SK-N-SH treated with all-trans-retinoic acid at 6 μM for 48 hours (cell line): ENCODE measurements at regions not wholly inside any gene's neighbourhood (a gene's known extent, or its start where the extent isn't known, plus 50 kb on each side); places are given as distances from the start of the nearest gene placed in this dataset.

Source experiments
- ATAC-seq: fragments of 200-7000 bp; cut with Tn5 transposase; 3 replicates; pipeline ENCODE4 v1.9.1; 2020; ENCODE audit warnings: mild to moderate bottlenecking, moderate library complexity
- ARNTL ChIP-seq: fragments of 450-650 bp; formaldehyde crosslinking; IDR thresholded peaks from 2 replicates; pipeline ENCODE4 v1.5.0; 2020; ENCODE audit warnings: low read depth, mild to moderate bottlenecking, moderate library complexity, borderline replicate concordance
- BACH2 ChIP-seq: fragments of 250-450 bp; sonication (Bioruptor Pico); IDR thresholded peaks from 2 replicates; pipeline ENCODE4 v1.9.0; 2021; ENCODE audit warnings: mild to moderate bottlenecking, borderline replicate concordance
- CSDC2 ChIP-seq: fragments of 250-450 bp; sonication (Bioruptor Pico); IDR thresholded peaks from 2 replicates; pipeline ENCODE4 v1.5.0; 2020; ENCODE audit warnings: mild to moderate bottlenecking, moderate library complexity
- ESRRG ChIP-seq: fragments of 250-450 bp; sonication (Bioruptor Pico); IDR thresholded peaks from 2 replicates; pipeline ENCODE4 v1.6.1; 2021; ENCODE audit warnings: mild to moderate bottlenecking
- GLIS3 ChIP-seq: fragments of 250-450 bp; sonication (Bioruptor Pico); IDR thresholded peaks from 2 replicates; pipeline ENCODE4 v1.5.0; 2020; ENCODE audit warnings: mild to moderate bottlenecking, moderate library complexity
- OSR1 ChIP-seq: fragments of 250-450 bp; sonication (Bioruptor Pico); IDR thresholded peaks from 2 replicates; pipeline ENCODE4 v1.8.0; 2022; ENCODE audit warnings: moderate library complexity, mild to moderate bottlenecking, inconsistent platforms
- PATZ1 ChIP-seq: fragments of 250-450 bp; sonication (Bioruptor Pico); IDR thresholded peaks from 2 replicates; pipeline ENCODE4 v1.8.0; 2020; ENCODE audit warnings: mild to moderate bottlenecking, moderate library complexity, borderline replicate concordance
- PPARA ChIP-seq: fragments of 250-450 bp; sonication (Bioruptor Pico); IDR thresholded peaks from 2 replicates; pipeline ENCODE4 v1.5.0; 2020; ENCODE audit warnings: mild to moderate bottlenecking, borderline replicate concordance
- RARB ChIP-seq: fragments of 250-450 bp; sonication (Bioruptor Pico); IDR thresholded peaks from 2 replicates; pipeline ENCODE4 v1.8.0; 2021; ENCODE audit warnings: mild to moderate bottlenecking, moderate library complexity
- TCF4 ChIP-seq: fragments of 250-450 bp; sonication (Bioruptor Pico); IDR thresholded peaks from 2 replicates; pipeline ENCODE4 v1.8.0; 2021; ENCODE audit warnings: mild to moderate bottlenecking, moderate library complexity, borderline replicate concordance
- TOX ChIP-seq: fragments of 250-450 bp; sonication (Bioruptor Pico); IDR thresholded peaks from 2 replicates; pipeline ENCODE4 v1.8.0; 2021; ENCODE audit warnings: mild to moderate bottlenecking, moderate library complexity, borderline replicate concordance
- TSHZ2 ChIP-seq: fragments of 250-450 bp; sonication (Bioruptor Pico); IDR thresholded peaks from 2 replicates; pipeline ENCODE4 v1.5.0; 2020; ENCODE audit warnings: mild to moderate bottlenecking, moderate library complexity
- ZC3H10 ChIP-seq: fragments of 250-450 bp; sonication (Bioruptor Pico); IDR thresholded peaks from 2 replicates; pipeline ENCODE4 v1.5.1; 2021; ENCODE audit warnings: mild to moderate bottlenecking, moderate library complexity
- ZFP3 ChIP-seq: fragments of 250-450 bp; sonication (Bioruptor Pico); IDR thresholded peaks from 2 replicates; pipeline ENCODE4 v1.5.0; 2020; ENCODE audit warnings: mild to moderate bottlenecking, moderate library complexity
- ZFP30 ChIP-seq: fragments of 450-650 bp; formaldehyde crosslinking; IDR thresholded peaks from 2 replicates; pipeline ENCODE4 v1.5.0; 2022; ENCODE audit warnings: mild to moderate bottlenecking, moderate library complexity
- ZNF565 ChIP-seq: fragments of 450-650 bp; formaldehyde crosslinking; conservative IDR thresholded peaks from 2 replicates; pipeline ENCODE4 v1.5.0; 2020; ENCODE audit warnings: low read depth, mild to moderate bottlenecking, moderate library complexity
- ZNF8 ChIP-seq: fragments of 450-650 bp; formaldehyde crosslinking; IDR thresholded peaks from 2 replicates; pipeline ENCODE4 v1.5.0; 2020; ENCODE audit warnings: mild to moderate bottlenecking, moderate library complexity
- TF ChIP-seq, protein P1 (sequence below): fragments of 250-450 bp; sonication (Bioruptor Pico); IDR thresholded peaks from 2 replicates; pipeline ENCODE4 v1.5.1; 2021; ENCODE audit warnings: mild to moderate bottlenecking, moderate library complexity
- TF ChIP-seq, protein P2 (sequence below): fragments of 250-450 bp; sonication (Bioruptor Pico); IDR thresholded peaks from 2 replicates; pipeline ENCODE4 v1.8.0; 2021; ENCODE audit warnings: low read depth, mild to moderate bottlenecking, moderate library complexity, borderline replicate concordance
- TF ChIP-seq, protein P3 (sequence below): fragments of 250-450 bp; sonication (Bioruptor Pico); IDR thresholded peaks from 2 replicates; pipeline ENCODE4 v1.5.1; 2020; ENCODE audit warnings: low read depth, mild to moderate bottlenecking, moderate library complexity

- no peak for TF ChIP-seq TSHZ2 (CRISPR knock-in tag)
- no peak for TF ChIP-seq OSR1 (CRISPR knock-in tag)
- TF ChIP-seq PPARA (CRISPR knock-in tag) = no peak
- TF ChIP-seq PATZ1 (CRISPR knock-in tag) = no peak
- no peak for TF ChIP-seq CSDC2
- no peak for TF ChIP-seq ZFP3
Observed at GRCh38 chr2:19785867-19786266, 115.9 kb downstream of the TTC32 start (continued).

GRCh38 chr2:19785447-19785846 is 116.3 kb downstream of the TTC32 start:
- ATAC-seq = no peak
- TF ChIP-seq ZNF565 = no peak
- no peak for TF ChIP-seq ZFP3
- TF ChIP-seq, protein P1, sequence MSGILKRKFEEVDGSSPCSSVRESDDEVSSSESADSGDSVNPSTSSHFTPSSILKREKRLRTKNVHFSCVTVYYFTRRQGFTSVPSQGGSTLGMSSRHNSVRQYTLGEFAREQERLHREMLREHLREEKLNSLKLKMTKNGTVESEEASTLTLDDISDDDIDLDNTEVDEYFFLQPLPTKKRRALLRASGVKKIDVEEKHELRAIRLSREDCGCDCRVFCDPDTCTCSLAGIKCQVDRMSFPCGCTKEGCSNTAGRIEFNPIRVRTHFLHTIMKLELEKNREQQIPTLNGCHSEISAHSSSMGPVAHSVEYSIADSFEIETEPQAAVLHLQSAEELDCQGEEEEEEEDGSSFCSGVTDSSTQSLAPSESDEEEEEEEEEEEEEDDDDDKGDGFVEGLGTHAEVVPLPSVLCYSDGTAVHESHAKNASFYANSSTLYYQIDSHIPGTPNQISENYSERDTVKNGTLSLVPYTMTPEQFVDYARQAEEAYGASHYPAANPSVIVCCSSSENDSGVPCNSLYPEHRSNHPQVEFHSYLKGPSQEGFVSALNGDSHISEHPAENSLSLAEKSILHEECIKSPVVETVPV (CRISPR knock-in tag) = no peak
- no peak for TF ChIP-seq TSHZ2 (CRISPR knock-in tag)
- no peak for TF ChIP-seq ESRRG (CRISPR knock-in tag)
- no peak for TF ChIP-seq ZC3H10 (CRISPR knock-in tag)
- no peak for TF ChIP-seq ZFP30
- no peak for TF ChIP-seq ZNF8 (CRISPR knock-in tag)
- no peak for TF ChIP-seq BACH2 (CRISPR knock-in tag)
- TF ChIP-seq ARNTL = no peak
- TF ChIP-seq TOX (CRISPR knock-in tag) = no peak

DNA sequence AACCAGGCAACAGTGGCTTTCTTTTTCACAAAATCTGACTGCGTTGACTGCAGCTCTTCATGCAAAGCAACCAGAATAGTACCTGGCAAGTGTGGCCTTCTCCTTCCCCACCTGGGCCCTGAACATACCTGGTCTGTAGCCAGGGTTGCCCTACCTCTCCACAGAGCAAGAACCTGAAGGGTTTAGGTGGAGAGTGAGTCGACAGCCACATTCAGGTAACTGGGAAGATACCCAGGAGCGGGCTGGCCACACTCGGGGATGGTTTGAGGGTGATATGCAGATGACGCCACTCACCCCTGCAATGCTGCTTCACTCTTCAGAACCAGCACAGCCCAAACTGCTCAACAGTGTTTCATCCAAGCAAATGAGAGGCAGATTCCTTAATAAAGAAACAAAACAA is 117.3 kb downstream of the TTC32 start:
- TF ChIP-seq TCF4 (CRISPR knock-in tag) (no peak), GLIS3 (no peak), ZNF565 (no peak), TOX (CRISPR knock-in tag) (no peak)
- TF ChIP-seq, all 23 proteins: peak for 0

GRCh38 chr2:19783935-19784334 is 117.8 kb downstream of the TTC32 start:
- ATAC-seq = no peak
- no peak for TF ChIP-seq PATZ1 (CRISPR knock-in tag)
- no peak for TF ChIP-seq ZNF8 (CRISPR knock-in tag)
- no peak for TF ChIP-seq OSR1 (CRISPR knock-in tag)
- no peak for TF ChIP-seq RARB (CRISPR knock-in tag)
- TF ChIP-seq GLIS3 = no peak
- no peak for TF ChIP-seq TCF4 (CRISPR knock-in tag)
- TF ChIP-seq, protein P1 (CRISPR knock-in tag) = no peak
- no peak for TF ChIP-seq ARNTL
- no peak for TF ChIP-seq ZNF565
- TF ChIP-seq, protein P2, sequence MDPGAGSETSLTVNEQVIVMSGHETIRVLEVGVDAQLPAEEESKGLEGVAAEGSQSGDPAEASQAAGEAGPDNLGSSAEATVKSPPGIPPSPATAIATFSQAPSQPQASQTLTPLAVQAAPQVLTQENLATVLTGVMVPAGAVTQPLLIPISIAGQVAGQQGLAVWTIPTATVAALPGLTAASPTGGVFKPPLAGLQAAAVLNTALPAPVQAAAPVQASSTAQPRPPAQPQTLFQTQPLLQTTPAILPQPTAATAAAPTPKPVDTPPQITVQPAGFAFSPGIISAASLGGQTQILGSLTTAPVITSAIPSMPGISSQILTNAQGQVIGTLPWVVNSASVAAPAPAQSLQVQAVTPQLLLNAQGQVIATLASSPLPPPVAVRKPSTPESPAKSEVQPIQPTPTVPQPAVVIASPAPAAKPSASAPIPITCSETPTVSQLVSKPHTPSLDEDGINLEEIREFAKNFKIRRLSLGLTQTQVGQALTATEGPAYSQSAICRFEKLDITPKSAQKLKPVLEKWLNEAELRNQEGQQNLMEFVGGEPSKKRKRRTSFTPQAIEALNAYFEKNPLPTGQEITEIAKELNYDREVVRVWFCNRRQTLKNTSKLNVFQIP (CRISPR knock-in tag) = no peak
- TF ChIP-seq, protein P3, sequence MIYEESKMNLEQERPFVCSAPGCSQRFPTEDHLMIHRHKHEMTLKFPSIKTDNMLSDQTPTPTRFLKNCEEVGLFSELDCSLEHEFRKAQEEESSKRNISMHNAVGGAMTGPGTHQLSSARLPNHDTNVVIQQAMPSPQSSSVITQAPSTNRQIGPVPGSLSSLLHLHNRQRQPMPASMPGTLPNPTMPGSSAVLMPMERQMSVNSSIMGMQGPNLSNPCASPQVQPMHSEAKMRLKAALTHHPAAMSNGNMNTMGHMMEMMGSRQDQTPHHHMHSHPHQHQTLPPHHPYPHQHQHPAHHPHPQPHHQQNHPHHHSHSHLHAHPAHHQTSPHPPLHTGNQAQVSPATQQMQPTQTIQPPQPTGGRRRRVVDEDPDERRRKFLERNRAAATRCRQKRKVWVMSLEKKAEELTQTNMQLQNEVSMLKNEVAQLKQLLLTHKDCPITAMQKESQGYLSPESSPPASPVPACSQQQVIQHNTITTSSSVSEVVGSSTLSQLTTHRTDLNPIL (CRISPR knock-in tag) = no peak
- TF ChIP-seq, all 23 proteins: peak for 0

More for the DNA sequence above, 117.3 kb downstream of the TTC32 start:
- no peak for ATAC-seq
